ENCODE measurements at regions not wholly inside any gene's neighbourhood (a gene's known extent, or its start where the extent isn't known, plus 50 kb on each side); places are given as distances from the start of the nearest gene placed in this dataset.
"Not testable (repeated sequence)": the region's sequence is repeated elsewhere in the genome, so short reads cannot be mapped to it uniquely, and the experiment has no call there.

- DNase-seq: no peak
Observed at GRCh38 chr20:12928755-12929401, 79.9 kb upstream of the SPTLC3 start.

DNA sequence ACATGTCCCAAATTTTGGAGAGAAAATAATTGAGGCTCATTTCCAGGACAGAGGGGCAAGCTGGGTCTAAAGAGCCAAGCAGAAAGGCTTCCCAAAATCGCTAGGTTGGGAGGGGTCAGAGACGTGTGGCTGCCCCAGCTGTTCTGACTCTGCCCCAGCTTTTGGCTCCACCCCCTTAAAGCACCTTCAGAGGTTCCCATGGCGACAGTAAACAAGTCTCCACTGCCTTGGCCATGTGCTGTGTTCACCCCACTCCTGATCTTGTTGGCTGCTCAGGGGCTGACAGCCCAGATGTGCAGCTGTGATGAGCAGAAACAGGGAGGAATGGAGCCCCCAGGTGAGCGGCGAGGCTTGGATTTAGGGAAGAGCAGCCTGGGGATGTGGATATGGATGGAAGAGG lies 72.8 kb upstream of the SPTLC3 start:
- DNase-seq: no peak

GRCh38 chr20:12936524-12936923 lies 72.2 kb upstream of the SPTLC3 start:
- DNase-seq: no peak

DNA sequence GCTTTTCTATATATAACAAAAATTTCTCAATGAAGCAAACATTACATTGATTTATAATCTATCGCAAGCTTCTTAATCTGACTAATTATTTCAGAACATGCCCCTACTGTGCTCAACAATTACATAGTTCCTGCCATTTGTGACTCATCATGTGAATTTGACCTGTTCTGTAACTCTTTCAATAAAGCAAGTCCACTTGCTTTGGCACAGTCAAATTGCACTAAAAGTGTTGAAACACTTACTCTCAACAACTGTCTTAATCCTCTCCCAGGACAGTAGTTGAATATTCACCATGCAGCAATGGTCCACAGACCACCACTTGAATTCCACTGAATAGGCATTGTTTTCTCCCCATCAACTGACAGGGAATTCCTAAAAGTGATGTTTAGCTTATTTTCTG lies 67.7 kb upstream of the SPTLC3 start:
- DNase-seq: no peak

- DNase-seq: no peak
Observed at GRCh38 chr20:12942123-12942522, 66.6 kb upstream of the SPTLC3 start.

- no peak for DNase-seq
Observed at GRCh38 chr20:12946789-12947188, 62.0 kb upstream of the SPTLC3 start.

DNA sequence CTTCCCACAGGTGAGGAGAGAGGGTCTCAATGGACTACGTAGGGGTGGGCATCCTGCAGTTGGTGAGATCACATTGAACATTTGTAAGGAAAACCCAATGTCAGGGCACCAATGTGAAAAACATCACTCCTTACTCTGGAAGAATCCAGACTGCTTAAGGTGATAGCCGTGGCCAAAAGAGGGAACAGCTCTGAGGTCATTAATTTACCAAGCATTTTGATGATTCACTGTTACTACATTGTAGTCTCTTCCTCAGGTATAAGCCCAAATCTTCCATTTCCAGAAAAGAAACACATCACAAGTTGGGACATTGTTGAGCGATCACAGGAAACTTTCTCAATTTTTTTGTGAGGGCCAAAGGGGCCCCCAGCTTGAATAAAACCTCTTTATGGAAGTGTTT lies 61.1 kb upstream of the SPTLC3 start:
- DNase-seq: no peak

DNA sequence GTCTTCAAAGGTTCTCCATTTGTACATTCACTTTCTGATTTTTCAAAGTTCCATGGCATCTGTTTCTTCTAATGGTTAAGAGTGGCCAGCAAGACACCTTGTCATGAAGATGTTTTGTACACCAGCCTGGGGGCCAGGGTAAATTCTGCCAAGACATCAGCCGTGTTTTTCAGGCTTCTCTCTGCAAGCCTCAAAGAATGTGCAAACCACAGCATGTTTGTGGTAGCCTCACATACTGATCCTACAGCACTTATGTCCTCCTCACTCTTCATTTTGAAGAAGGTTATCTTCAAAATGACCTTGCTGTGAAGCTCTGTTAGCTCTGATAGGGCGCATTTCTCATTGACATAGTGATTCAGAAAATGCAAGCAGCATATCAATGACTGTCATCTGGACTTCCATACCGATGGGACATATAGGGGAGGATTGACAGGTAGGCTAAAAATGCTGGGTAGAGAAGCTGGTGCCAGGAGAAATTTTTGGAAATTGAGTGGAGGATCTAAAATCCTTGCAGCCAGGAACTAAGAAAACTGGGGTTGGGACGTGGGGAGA lies 59.3 kb upstream of the SPTLC3 start:
- DNase-seq: no peak

DNA sequence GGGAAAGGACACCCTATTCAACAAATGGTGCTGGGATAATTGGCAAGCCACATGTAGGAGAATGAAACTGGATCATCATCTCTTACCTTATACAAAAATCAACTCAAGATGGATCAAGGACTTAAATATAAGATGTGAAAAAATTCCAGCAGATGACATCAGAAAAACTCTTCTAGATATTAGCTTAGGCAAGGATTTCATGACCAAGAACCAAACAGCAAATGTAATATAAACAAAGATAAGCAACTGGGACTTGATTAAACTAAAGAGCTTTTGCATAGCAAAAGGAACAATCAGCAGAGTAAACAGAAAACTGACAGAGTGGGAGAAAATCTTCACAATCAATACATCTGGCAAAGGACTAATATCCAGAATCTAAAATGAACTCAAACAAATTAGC lies 54.5 kb upstream of the SPTLC3 start:
- DNase-seq: not testable (repeated sequence)

GRCh38 chr20:12955611-12956010 lies 53.2 kb upstream of the SPTLC3 start:
- no peak for DNase-seq

DNA sequence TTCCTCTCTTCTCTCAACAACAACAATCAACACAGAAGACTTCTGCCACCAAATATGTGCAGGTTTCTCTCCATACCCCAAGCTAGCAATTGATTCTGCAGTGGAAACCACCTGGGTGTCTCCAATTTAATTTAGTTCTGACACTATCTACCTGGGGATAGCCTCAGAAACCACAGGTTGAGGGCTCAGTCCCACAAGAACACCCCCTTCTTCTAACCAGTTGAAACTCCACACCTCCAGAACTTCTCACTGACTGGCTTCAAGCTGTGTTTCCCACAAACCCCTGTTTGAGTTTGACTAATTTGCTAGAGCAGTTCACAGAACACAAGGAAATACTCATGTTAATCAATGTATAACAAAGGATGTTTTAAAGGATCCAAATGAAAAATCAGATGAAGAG lies 52.5 kb upstream of the SPTLC3 start:
- DNase-seq: no peak

DNA sequence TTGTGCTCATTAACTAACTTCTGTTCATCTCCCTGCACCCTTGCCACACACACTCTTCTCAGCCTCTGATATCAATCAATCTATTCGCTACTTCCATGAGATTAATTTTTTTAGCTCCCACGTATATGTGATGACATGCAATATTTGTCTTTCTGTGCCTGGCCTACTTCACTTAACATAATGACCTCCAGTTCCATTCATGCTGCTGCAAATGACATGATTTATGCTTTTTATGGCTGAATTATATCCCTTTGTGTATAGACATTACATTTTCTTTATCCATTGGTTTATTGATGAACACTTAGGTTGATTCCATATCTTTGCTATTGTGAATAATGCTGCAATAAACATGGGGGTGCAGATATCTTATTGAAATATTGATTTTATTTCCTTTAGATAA lies 50.8 kb upstream of the SPTLC3 start:
- no peak for DNase-seq

Measured in amygdala (tissue), 56 donors.